ENCODE measurements at regions not wholly inside any gene's neighbourhood (a gene's known extent, or its start where the extent isn't known, plus 50 kb on each side); places are given as distances from the start of the nearest gene placed in this dataset.
"Not testable (repeated sequence)": the region's sequence is repeated elsewhere in the genome, so short reads cannot be mapped to it uniquely, and the experiment has no call there.

DNA sequence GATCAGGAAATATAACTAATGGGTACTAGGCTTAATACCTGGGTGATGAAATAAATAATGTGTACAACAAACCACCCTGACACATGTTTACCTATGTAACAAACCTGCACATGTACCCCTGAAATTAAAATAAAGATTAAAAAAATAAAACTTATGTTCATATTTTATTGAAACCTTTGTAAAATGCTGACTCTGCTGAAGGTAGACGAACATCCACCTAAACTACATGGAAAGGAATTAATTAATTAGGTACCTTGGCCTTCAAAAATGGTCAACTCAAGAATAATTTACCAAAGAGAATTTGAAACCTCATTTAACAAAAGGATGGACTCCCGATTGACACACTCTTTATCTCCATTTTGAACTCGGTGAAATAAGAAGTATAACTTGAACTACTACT is 152.3 kb upstream of the OR13F1 start:
- DNase-seq: no peak

DNA sequence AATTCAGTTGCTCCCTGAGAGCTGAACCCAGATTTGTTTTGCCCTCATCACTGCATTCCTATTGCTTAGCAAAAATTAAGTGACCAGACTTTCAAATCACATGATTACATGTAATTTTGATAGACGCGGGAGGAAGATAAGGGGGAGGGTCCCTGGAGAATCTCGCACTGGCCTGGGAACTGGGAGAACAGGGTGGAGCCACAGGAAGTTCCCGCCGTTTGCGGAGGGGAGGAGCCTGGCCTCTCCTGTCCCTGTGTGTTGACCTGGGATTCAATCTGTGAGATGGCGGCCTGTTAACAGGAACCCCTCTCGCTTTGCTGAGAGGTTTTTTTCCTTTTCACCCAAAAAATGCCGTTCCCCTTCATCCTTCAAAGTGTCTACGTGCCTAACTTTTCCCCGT is 142.9 kb upstream of the OR13F1 start:
- Histone ChIP-seq H3K27me3 (ENCODE audit: control insufficient read depth, insufficient read depth, low read length) (no peaks in the 10 kb centered on the region), H3K4me1 (ENCODE audit: control insufficient read depth, insufficient read depth, low read length) (no peaks in the 10 kb centered on the region), H3K4me3 (ENCODE audit: low read length) (no peak overlapping the region), H3K36me3 (ENCODE audit: control insufficient read depth, insufficient read depth, low read length) (no peaks in the 10 kb centered on the region), H3K27ac (ENCODE audit: low read length) (no peak overlapping the region), H3K9me3 (ENCODE audit: control insufficient read depth, insufficient read depth, low read length) (no peaks in the 10 kb centered on the region)
- DNase-seq: no peak
- intact Hi-C loops (cut with micrococcal nuclease): no loop called here
- WGBS (ENCODE audit: insufficient coverage): 89% methylated on average over 11 of the region's 11 CpGs
- no peak overlapping the region for H3K4me3 Mint-ChIP-seq
- TF ChIP-seq CTCF (IDR thresholded peaks at IDR 0.05): no peak
- H3K36me3 Mint-ChIP-seq: no peaks in the 10 kb centered on the region
- no peaks in the 10 kb centered on the region for H3K4me1 Mint-ChIP-seq
- no peaks in the 10 kb centered on the region for H3K27me3 Mint-ChIP-seq (ENCODE audit: low read depth in 2 of 2)
- no peak for ATAC-seq
- H3K9me3 Mint-ChIP-seq: peaks cover 4 to 5% of the 10 kb centered on the region in 2 donors
- H3K27ac Mint-ChIP-seq: no peak overlapping the region

More for the DNA sequence above, 152.3 kb upstream of the OR13F1 start:
- no peaks in the 10 kb centered on the region for H3K36me3 Mint-ChIP-seq
- no peak overlapping the region for H3K4me3 Mint-ChIP-seq
- Histone ChIP-seq H3K27me3 (ENCODE audit: control insufficient read depth, insufficient read depth, low read length) (no peaks in the 10 kb centered on the region), H3K4me3 (ENCODE audit: low read length) (no peak overlapping the region), H3K4me1 (ENCODE audit: control insufficient read depth, insufficient read depth, low read length) (no peaks in the 10 kb centered on the region), H3K27ac (ENCODE audit: low read length) (no peak overlapping the region), H3K36me3 (ENCODE audit: control insufficient read depth, insufficient read depth, low read length) (no peaks in the 10 kb centered on the region), H3K9me3 (ENCODE audit: control insufficient read depth, insufficient read depth, low read length) (no peaks in the 10 kb centered on the region)
- H3K9me3 Mint-ChIP-seq: peaks cover 4 to 9% of the 10 kb centered on the region in 2 donors
- TF ChIP-seq CTCF (IDR thresholded peaks at IDR 0.05): no peak
- ATAC-seq: no peak
- no peaks in the 10 kb centered on the region for H3K27me3 Mint-ChIP-seq (ENCODE audit: low read depth in 2 of 2)
- WGBS (ENCODE audit: insufficient coverage): 67% methylated on average over 1 of the region's 3 CpGs
- intact Hi-C loops (cut with micrococcal nuclease): no loop called here
- no peak overlapping the region for H3K27ac Mint-ChIP-seq
- no peaks in the 10 kb centered on the region for H3K4me1 Mint-ChIP-seq

GRCh38 chr9:104362912-104363472 is 141.1 kb upstream of the OR13F1 start:
- no peak overlapping the region for H3K4me3 ChIP-seq (ENCODE audit: low read length)
- no peak for DNase-seq
- peaks cover 3 to 4% of the 10 kb centered on the region in 2 donors for H3K9me3 Mint-ChIP-seq
- H3K4me1 ChIP-seq (ENCODE audit: control insufficient read depth, insufficient read depth, low read length): no peaks in the 10 kb centered on the region
- intact Hi-C loops (cut with micrococcal nuclease): no loop called here
- ATAC-seq: no peak
- no peaks in the 10 kb centered on the region for H3K27me3 Mint-ChIP-seq (ENCODE audit: low read depth in 2 of 2)
- no peaks in the 10 kb centered on the region for H3K36me3 ChIP-seq (ENCODE audit: control insufficient read depth, insufficient read depth, low read length)
- whole genome bisulfite sequencing (ENCODE audit: insufficient coverage): 93% methylated on average over 28 of the region's 28 CpGs
- no peaks in the 10 kb centered on the region for H3K4me1 Mint-ChIP-seq
- H3K27ac ChIP-seq (ENCODE audit: low read length): no peak overlapping the region
- H3K4me3 Mint-ChIP-seq: no peak overlapping the region
- no peaks in the 10 kb centered on the region for H3K9me3 ChIP-seq (ENCODE audit: control insufficient read depth, insufficient read depth, low read length)
- no peaks in the 10 kb centered on the region for H3K27me3 ChIP-seq (ENCODE audit: control insufficient read depth, insufficient read depth, low read length)
- no peaks in the 10 kb centered on the region for H3K36me3 Mint-ChIP-seq
- no peak for TF ChIP-seq CTCF (IDR thresholded peaks at IDR 0.05)
- H3K27ac Mint-ChIP-seq: no peak overlapping the region

DNA sequence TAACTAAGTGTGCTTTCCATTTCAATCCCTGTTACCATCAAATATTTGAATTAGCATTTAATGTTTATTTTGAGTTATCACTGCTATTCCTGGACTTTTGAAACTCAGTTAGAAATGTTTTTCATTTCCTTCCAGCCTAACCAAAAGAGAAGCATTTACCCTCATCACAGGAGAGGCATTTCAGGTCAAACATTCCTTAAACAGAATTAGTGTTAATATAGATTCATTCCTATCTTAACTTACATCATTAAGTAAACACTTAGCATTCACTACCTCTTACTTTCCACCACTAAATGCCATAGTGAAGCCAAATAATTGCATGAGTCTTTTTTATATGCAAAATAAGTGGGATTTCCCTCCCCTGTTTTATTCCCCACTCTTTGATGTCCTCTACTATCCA is 136.6 kb upstream of the OR13F1 start:
- intact Hi-C loops (cut with micrococcal nuclease): no loop called here
- no peaks in the 10 kb centered on the region for H3K27me3 Mint-ChIP-seq (ENCODE audit: low read depth in 2 of 2)
- H3K27me3 ChIP-seq (ENCODE audit: control insufficient read depth, insufficient read depth, low read length): no peaks in the 10 kb centered on the region
- H3K36me3 ChIP-seq (ENCODE audit: control insufficient read depth, insufficient read depth, low read length): no peaks in the 10 kb centered on the region
- no peaks in the 10 kb centered on the region for H3K9me3 ChIP-seq (ENCODE audit: control insufficient read depth, insufficient read depth, low read length)
- TF ChIP-seq CTCF (IDR thresholded peaks at IDR 0.05): no peak
- ATAC-seq (no peak), DNase-seq (no peak)
- H3K9me3 Mint-ChIP-seq: peaks cover 0 to 6% of the 10 kb centered on the region in 2 donors
- H3K4me3 ChIP-seq (ENCODE audit: low read length): no peak overlapping the region
- H3K27ac Mint-ChIP-seq: no peak overlapping the region
- no peaks in the 10 kb centered on the region for H3K4me1 Mint-ChIP-seq
- H3K4me3 Mint-ChIP-seq: no peak overlapping the region
- H3K36me3 Mint-ChIP-seq: no peaks in the 10 kb centered on the region
- H3K4me1 ChIP-seq (ENCODE audit: control insufficient read depth, insufficient read depth, low read length): no peaks in the 10 kb centered on the region
- H3K27ac ChIP-seq (ENCODE audit: low read length): no peak overlapping the region

- 83% methylated on average over 2 of the region's 3 CpGs for WGBS (ENCODE audit: insufficient coverage)
- DNase-seq; H3K4me1 ChIP-seq (ENCODE audit: control insufficient read depth, insufficient read depth, low read length); H3K4me1 Mint-ChIP-seq; H3K36me3 ChIP-seq (ENCODE audit: control insufficient read depth, insufficient read depth, low read length); ATAC-seq; H3K27ac ChIP-seq (ENCODE audit: low read length); H3K4me3 Mint-ChIP-seq; H3K27me3 ChIP-seq (ENCODE audit: control insufficient read depth, insufficient read depth, low read length); H3K27ac Mint-ChIP-seq; H3K36me3 Mint-ChIP-seq; H3K9me3 Mint-ChIP-seq; intact Hi-C loops (cut with micrococcal nuclease); H3K9me3 ChIP-seq (ENCODE audit: control insufficient read depth, insufficient read depth, low read length); H3K4me3 ChIP-seq (ENCODE audit: low read length); H3K27me3 Mint-ChIP-seq (ENCODE audit: low read depth in 2 of 2): not testable (repeated sequence)
Measured at GRCh38 chr9:104368318-104368717, 135.7 kb upstream of the OR13F1 start.
